ENCODE measurements at regions not wholly inside any gene's neighbourhood (a gene's known extent, or its start where the extent isn't known, plus 50 kb on each side); places are given as distances from the start of the nearest gene placed in this dataset.

GRCh38 chr3:21020043-21020442 lies 731.0 kb downstream of the ZNF385D start:
- H3K27ac ChIP-seq = no peak overlapping the region
- no peak for DNase-seq
- TF ChIP-seq POLR2AphosphoS5 (IDR thresholded peaks at IDR 0.05) = no peak
- TF ChIP-seq POLR2A (IDR thresholded peaks at IDR 0.05) = no peak
- no peak for TF ChIP-seq EP300 (IDR thresholded peaks at IDR 0.05)
- TF ChIP-seq, protein P1, sequence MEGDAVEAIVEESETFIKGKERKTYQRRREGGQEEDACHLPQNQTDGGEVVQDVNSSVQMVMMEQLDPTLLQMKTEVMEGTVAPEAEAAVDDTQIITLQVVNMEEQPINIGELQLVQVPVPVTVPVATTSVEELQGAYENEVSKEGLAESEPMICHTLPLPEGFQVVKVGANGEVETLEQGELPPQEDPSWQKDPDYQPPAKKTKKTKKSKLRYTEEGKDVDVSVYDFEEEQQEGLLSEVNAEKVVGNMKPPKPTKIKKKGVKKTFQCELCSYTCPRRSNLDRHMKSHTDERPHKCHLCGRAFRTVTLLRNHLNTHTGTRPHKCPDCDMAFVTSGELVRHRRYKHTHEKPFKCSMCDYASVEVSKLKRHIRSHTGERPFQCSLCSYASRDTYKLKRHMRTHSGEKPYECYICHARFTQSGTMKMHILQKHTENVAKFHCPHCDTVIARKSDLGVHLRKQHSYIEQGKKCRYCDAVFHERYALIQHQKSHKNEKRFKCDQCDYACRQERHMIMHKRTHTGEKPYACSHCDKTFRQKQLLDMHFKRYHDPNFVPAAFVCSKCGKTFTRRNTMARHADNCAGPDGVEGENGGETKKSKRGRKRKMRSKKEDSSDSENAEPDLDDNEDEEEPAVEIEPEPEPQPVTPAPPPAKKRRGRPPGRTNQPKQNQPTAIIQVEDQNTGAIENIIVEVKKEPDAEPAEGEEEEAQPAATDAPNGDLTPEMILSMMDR (IDR thresholded peaks at IDR 0.05) = no peak
- H3K9me3 ChIP-seq = no peaks in the 10 kb centered on the region
- intact Hi-C loops (cut with DNase I; ENCODE audit: low total_unique reads) = no loop called here
- no peaks in the 10 kb centered on the region for H3K36me3 ChIP-seq
- 63 to 72% (median 67%) methylated on average over 2 of the region's 2 CpGs for WGBS, 5 donors
- no peaks in the 10 kb centered on the region for H3K4me1 ChIP-seq
- no peaks in the 10 kb centered on the region for H3K27me3 ChIP-seq
- no peak overlapping the region for H3K4me3 ChIP-seq

GRCh38 chr3:21017115-21017852 lies 733.7 kb downstream of the ZNF385D start:
- H3K4me1 ChIP-seq = no peaks in the 10 kb centered on the region
- no peaks in the 10 kb centered on the region for H3K9me3 ChIP-seq
- no peak overlapping the region for H3K4me3 ChIP-seq
- no peaks in the 10 kb centered on the region for H3K36me3 ChIP-seq
- intact Hi-C loops (cut with DNase I; ENCODE audit: low total_unique reads) = no loop called here
- no peak for DNase-seq
- no peaks in the 10 kb centered on the region for H3K27me3 ChIP-seq
- H3K27ac ChIP-seq = no peak overlapping the region
- WGBS, 5 donors = 88 to 93% (median 90%) methylated on average over 10 of the region's 10 CpGs
- TF ChIP-seq POLR2AphosphoS5 (IDR thresholded peaks at IDR 0.05) (no peak), POLR2A (IDR thresholded peaks at IDR 0.05) (no peak), EP300 (IDR thresholded peaks at IDR 0.05) (no peak)
- TF ChIP-seq, protein P1 (IDR thresholded peaks at IDR 0.05) = no peak

DNA sequence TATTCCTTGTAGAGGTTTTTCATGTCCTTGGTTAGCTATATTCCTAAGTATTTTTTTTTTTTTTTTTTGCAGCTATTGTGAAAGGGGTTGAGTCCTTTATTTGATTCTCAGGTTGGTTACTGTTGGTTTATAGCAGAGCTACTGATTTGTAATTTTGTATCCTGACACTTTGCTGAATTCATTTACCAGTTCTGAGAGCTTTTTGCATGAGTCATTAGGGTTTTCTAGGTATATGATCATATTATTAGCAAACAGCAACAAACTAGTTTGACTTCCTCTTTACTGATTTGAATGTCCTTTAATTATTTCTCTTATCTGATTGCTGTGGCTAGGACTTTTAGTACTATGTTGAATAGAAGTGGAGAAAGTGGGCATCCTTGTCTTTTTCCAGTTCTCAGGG lies 737.4 kb downstream of the ZNF385D start:
- no peak for DNase-seq
- Histone ChIP-seq H3K36me3 (no peaks in the 10 kb centered on the region), H3K27me3 (no peaks in the 10 kb centered on the region), H3K27ac (no peak overlapping the region), H3K9me3 (no peaks in the 10 kb centered on the region), H3K4me1 (no peaks in the 10 kb centered on the region), H3K4me3 (no peak overlapping the region)
- intact Hi-C loops (cut with DNase I; ENCODE audit: low total_unique reads) = no loop called here
- TF ChIP-seq, protein P1 (IDR thresholded peaks at IDR 0.05) = no peak
- TF ChIP-seq POLR2AphosphoS5 (IDR thresholded peaks at IDR 0.05) = no peak
- TF ChIP-seq POLR2A (IDR thresholded peaks at IDR 0.05) = no peak
- no peak for TF ChIP-seq EP300 (IDR thresholded peaks at IDR 0.05)

DNA sequence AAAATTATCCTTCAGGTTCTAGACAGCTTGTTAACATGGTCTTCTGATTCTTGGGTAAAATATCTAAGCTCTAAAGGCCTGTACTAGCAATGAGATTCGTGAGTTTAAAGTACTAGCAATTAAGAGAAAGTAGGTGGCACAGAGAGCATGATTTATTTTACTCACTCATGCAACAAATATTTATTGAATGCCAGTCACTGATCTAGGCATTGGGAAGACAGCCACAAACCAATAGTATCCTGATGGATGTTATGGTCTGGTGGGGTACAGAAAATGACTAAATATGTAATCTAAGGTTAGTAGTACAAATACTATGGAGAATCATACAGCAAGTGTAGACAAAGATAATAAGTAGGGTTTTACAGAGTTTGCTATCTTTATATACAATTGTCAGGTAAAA lies 751.3 kb downstream of the ZNF385D start:
- intact Hi-C loops (cut with DNase I; ENCODE audit: low total_unique reads) = no loop called here
- DNase-seq = no peak
- Histone ChIP-seq H3K27me3 (no peaks in the 10 kb centered on the region), H3K4me3 (no peak overlapping the region), H3K36me3 (no peaks in the 10 kb centered on the region), H3K4me1 (no peaks in the 10 kb centered on the region), H3K9me3 (no peaks in the 10 kb centered on the region), H3K27ac (no peak overlapping the region)
- 60 to 82% (median 69%) methylated on average over 1 of the region's 1 CpG for WGBS, 5 donors
- TF ChIP-seq POLR2A (IDR thresholded peaks at IDR 0.05) (no peak), POLR2AphosphoS5 (IDR thresholded peaks at IDR 0.05) (no peak), EP300 (IDR thresholded peaks at IDR 0.05) (no peak)
- TF ChIP-seq, protein P1 (IDR thresholded peaks at IDR 0.05) = no peak
